ENCODE measurements at regions not wholly inside any gene's neighbourhood (a gene's known extent, or its start where the extent isn't known, plus 50 kb on each side); places are given as distances from the start of the nearest gene placed in this dataset.

- peaks cover 15% of the 10 kb centered on the region for H3K9me3 ChIP-seq (ENCODE audit: insufficient read depth, low read length, severe bottlenecking)
- no peak overlapping the region for H3K27ac ChIP-seq (ENCODE audit: low read length)
- no peak overlapping the region for H3K4me2 ChIP-seq (ENCODE audit: insufficient read depth, low read length)
- H2AFZ ChIP-seq (ENCODE audit: low read depth, low read length) = no peak overlapping the region
- H3K27me3 ChIP-seq (ENCODE audit: insufficient read depth, low read length, poor library complexity) = no peaks in the 10 kb centered on the region
- no peaks in the 10 kb centered on the region for H3K36me3 ChIP-seq (ENCODE audit: insufficient read depth, low read length)
- no peaks in the 10 kb centered on the region for H4K20me1 ChIP-seq (ENCODE audit: insufficient read depth, low read length)
- no peak for ATAC-seq (ENCODE audit: insufficient read depth, low read depth)
- no peak for DNase-seq
- H3K4me3 ChIP-seq (ENCODE audit: low read depth in 1 of 2, low read length in 2 of 2) = no peak overlapping the region
- H3K9ac ChIP-seq (ENCODE audit: low read depth, low read length) = no peak overlapping the region
- H3K4me1 ChIP-seq (ENCODE audit: insufficient read depth, low read length) = no peaks in the 10 kb centered on the region
- no peak for TF ChIP-seq CTCF (IDR thresholded peaks at IDR 0.05; ENCODE audit: borderline replicate concordance, extremely low read depth, low read length, poor library complexity, severe bottlenecking)
- no peak for TF ChIP-seq EZH2 (IDR thresholded peaks at IDR 0.05; ENCODE audit: borderline replicate concordance, low read depth, low read length, severe bottlenecking)
- H3K79me2 ChIP-seq (ENCODE audit: insufficient read depth, low read length) = no peaks in the 10 kb centered on the region
Observed at GRCh38 chr6:85726206-85726605, 83.5 kb upstream of the SYNCRIP start.

- ATAC-seq (ENCODE audit: insufficient read depth, low read depth) (no peak), DNase-seq (no peak)
- H3K4me2 ChIP-seq (ENCODE audit: insufficient read depth, low read length) = no peak overlapping the region
- H3K9ac ChIP-seq (ENCODE audit: low read depth, low read length) = no peak overlapping the region
- TF ChIP-seq EZH2 (IDR thresholded peaks at IDR 0.05; ENCODE audit: borderline replicate concordance, low read depth, low read length, severe bottlenecking) (no peak), CTCF (IDR thresholded peaks at IDR 0.05; ENCODE audit: borderline replicate concordance, extremely low read depth, low read length, poor library complexity, severe bottlenecking) (no peak)
- no peak overlapping the region for H3K4me3 ChIP-seq (ENCODE audit: low read depth in 1 of 2, low read length in 2 of 2)
- no peaks in the 10 kb centered on the region for H3K9me3 ChIP-seq (ENCODE audit: insufficient read depth, low read length, severe bottlenecking)
- no peaks in the 10 kb centered on the region for H4K20me1 ChIP-seq (ENCODE audit: insufficient read depth, low read length)
- H3K36me3 ChIP-seq (ENCODE audit: insufficient read depth, low read length) = no peaks in the 10 kb centered on the region
- H3K79me2 ChIP-seq (ENCODE audit: insufficient read depth, low read length) = no peaks in the 10 kb centered on the region
- H3K4me1 ChIP-seq (ENCODE audit: insufficient read depth, low read length) = no peaks in the 10 kb centered on the region
- H3K27me3 ChIP-seq (ENCODE audit: insufficient read depth, low read length, poor library complexity) = no peaks in the 10 kb centered on the region
- no peak overlapping the region for H3K27ac ChIP-seq (ENCODE audit: low read length)
- H2AFZ ChIP-seq (ENCODE audit: low read depth, low read length) = no peak overlapping the region
Observed at GRCh38 chr6:85715797-85716196, 73.1 kb upstream of the SYNCRIP start.

- Histone ChIP-seq H2AFZ (ENCODE audit: low read depth, low read length) (no peak overlapping the region), H3K27ac (ENCODE audit: low read length) (no peak overlapping the region), H3K79me2 (ENCODE audit: insufficient read depth, low read length) (no peaks in the 10 kb centered on the region), H3K9me3 (ENCODE audit: insufficient read depth, low read length, severe bottlenecking) (no peaks in the 10 kb centered on the region), H3K4me1 (ENCODE audit: insufficient read depth, low read length) (no peaks in the 10 kb centered on the region), H3K9ac (ENCODE audit: low read depth, low read length) (no peak overlapping the region), H3K27me3 (ENCODE audit: insufficient read depth, low read length, poor library complexity) (no peaks in the 10 kb centered on the region), H3K36me3 (ENCODE audit: insufficient read depth, low read length) (no peaks in the 10 kb centered on the region), H4K20me1 (ENCODE audit: insufficient read depth, low read length) (no peaks in the 10 kb centered on the region), H3K4me2 (ENCODE audit: insufficient read depth, low read length) (no peak overlapping the region), H3K4me3 (ENCODE audit: low read depth in 1 of 2, low read length in 2 of 2) (no peak overlapping the region)
- TF ChIP-seq EZH2 (IDR thresholded peaks at IDR 0.05; ENCODE audit: borderline replicate concordance, low read depth, low read length, severe bottlenecking) = no peak
- no peak for TF ChIP-seq CTCF (IDR thresholded peaks at IDR 0.05; ENCODE audit: borderline replicate concordance, extremely low read depth, low read length, poor library complexity, severe bottlenecking)
- DNase-seq (peak; percentile 30), ATAC-seq (ENCODE audit: insufficient read depth, low read depth) (peak; percentile 79)
Observed at GRCh38 chr6:85714893-85715530, 72.3 kb upstream of the SYNCRIP start.
